H9 (cell line): ENCODE measurements at regions not wholly inside any gene's neighbourhood (a gene's known extent, or its start where the extent isn't known, plus 50 kb on each side); places are given as distances from the start of the nearest gene placed in this dataset.

Experiments
- DNase-seq: peaks from one replicate; pipeline ENCODE4 v3.0.0-alpha.2; 2017
- H2AFZ ChIP-seq: one replicate; pipeline ENCODE4 v1.6.1; 2013; ENCODE audit warnings: mild to moderate bottlenecking, low read length, control low read depth, moderate library complexity
- H2AK5ac ChIP-seq: 2 replicates; pipeline ENCODE4 v1.6.1; 2013; ENCODE audit warnings: low read length, control low read depth, mixed read lengths; ENCODE audit not compliant: insufficient read length
- H2BK120ac ChIP-seq: one replicate; pipeline ENCODE4 v1.6.1; 2013; ENCODE audit warnings: low read depth, mild to moderate bottlenecking, low read length, control low read depth, inconsistent platforms; ENCODE audit not compliant: poor library complexity, severe bottlenecking
- H2BK12ac ChIP-seq: 2 replicates; pipeline ENCODE4 v1.6.1; 2013; ENCODE audit warnings: low read length, control low read depth, mixed read lengths, low read depth; ENCODE audit not compliant: insufficient read length
- H2BK15ac ChIP-seq: 2 replicates; pipeline ENCODE4 v1.6.1; 2013; ENCODE audit warnings: low read depth, low read length, control low read depth
- H2BK20ac ChIP-seq: one replicate; pipeline ENCODE4 v1.6.1; 2013; ENCODE audit warnings: low read depth, mild to moderate bottlenecking, low read length, control low read depth, inconsistent platforms; ENCODE audit not compliant: poor library complexity, severe bottlenecking
- H2BK5ac ChIP-seq: 2 replicates; pipeline ENCODE4 v1.6.1; 2013; ENCODE audit warnings: low read length, control low read depth, mixed read lengths; ENCODE audit not compliant: insufficient read length
- H3K14ac ChIP-seq: 2 replicates; pipeline ENCODE4 v1.6.1; 2013; ENCODE audit warnings: low read length, control low read depth; ENCODE audit not compliant: insufficient read depth
- H3K18ac ChIP-seq: 2 replicates; pipeline ENCODE4 v1.6.1; 2013; ENCODE audit warnings: low read depth, mild to moderate bottlenecking, mixed read lengths, low read length, control low read depth; ENCODE audit not compliant: insufficient read length
- H3K23ac ChIP-seq: 2 replicates; pipeline ENCODE4 v1.6.1; 2013; ENCODE audit warnings: low read length, control low read depth, mixed read lengths, low read depth; ENCODE audit not compliant: insufficient read length
- H3K23me2 ChIP-seq: 2 replicates; pipeline ENCODE4 v1.6.1; 2013; ENCODE audit warnings: low read depth, mild to moderate bottlenecking, mixed read lengths, low read length, control low read depth; ENCODE audit not compliant: insufficient read length, poor library complexity, severe bottlenecking
- H3K27ac ChIP-seq: 2 replicates; pipeline ENCODE4 v1.5.1; 2013; ENCODE audit warnings: low read length, control low read depth, mixed read lengths, low read depth; ENCODE audit not compliant: insufficient read length
- H3K27me3 ChIP-seq: 2 replicates; pipeline ENCODE4 v1.6.1; 2013; ENCODE audit warnings: low read length, control low read depth, inconsistent platforms; ENCODE audit not compliant: insufficient read depth
- H3K4ac ChIP-seq: 2 replicates; pipeline ENCODE4 v1.6.1; 2013; ENCODE audit warnings: low read depth, mild to moderate bottlenecking, control low read depth, inconsistent platforms, low read length, moderate library complexity
- H3K4me1 ChIP-seq: 2 replicates; pipeline ENCODE4 v1.6.1; 2013; ENCODE audit warnings: low read length, control low read depth, inconsistent platforms; ENCODE audit not compliant: insufficient read depth
- H3K4me2 ChIP-seq: 2 replicates; pipeline ENCODE4 v1.6.1; 2013; ENCODE audit warnings: low read length, control low read depth, mixed read lengths; ENCODE audit not compliant: insufficient read length, insufficient read depth
- H3K56ac ChIP-seq: 2 replicates; pipeline ENCODE4 v1.6.1; 2013; ENCODE audit warnings: low read depth, mild to moderate bottlenecking, mixed read lengths, low read length, control low read depth; ENCODE audit not compliant: insufficient read length
- H3K79me1 ChIP-seq: 2 replicates; pipeline ENCODE4 v1.6.1; 2013; ENCODE audit warnings: low read depth, mild to moderate bottlenecking, moderate library complexity, low read length, control low read depth, inconsistent platforms; ENCODE audit not compliant: insufficient read depth, poor library complexity, severe bottlenecking
- H3K79me2 ChIP-seq: 2 replicates; pipeline ENCODE4 v1.6.1; 2013; ENCODE audit warnings: low read length, control low read depth, inconsistent platforms; ENCODE audit not compliant: insufficient read depth
- H3K9ac ChIP-seq: 2 replicates; pipeline ENCODE4 v1.6.1; 2013; ENCODE audit warnings: low read length, control low read depth, mixed read lengths; ENCODE audit not compliant: insufficient read length; ENCODE audit errors: extremely low read depth
- H3K9me3 ChIP-seq: one replicate; pipeline ENCODE4 v1.6.1; 2013; ENCODE audit warnings: low read depth, low read length, inconsistent platforms; ENCODE audit not compliant: control insufficient read depth
- H3T11ph ChIP-seq: one replicate; pipeline ENCODE4 v1.6.1; 2013; ENCODE audit warnings: mild to moderate bottlenecking, low read length, control low read depth, inconsistent platforms
- H4K20me1 ChIP-seq: one replicate; pipeline ENCODE4 v1.6.1; 2013; ENCODE audit not compliant: control insufficient read depth, insufficient read length, insufficient read depth
- H4K5ac ChIP-seq: 2 replicates; pipeline ENCODE4 v1.6.1; 2013; ENCODE audit warnings: low read depth, mild to moderate bottlenecking, mixed read lengths, low read length, control low read depth; ENCODE audit not compliant: insufficient read length
- H4K8ac ChIP-seq: replicated peaks from 2 replicates; pipeline ENCODE4 v1.6.1; 2013; ENCODE audit warnings: low read length, control low read depth, mixed read lengths, low read depth; ENCODE audit not compliant: insufficient read length
- H4K91ac ChIP-seq: 2 replicates; pipeline ENCODE4 v1.6.1; 2013; ENCODE audit warnings: low read depth, mild to moderate bottlenecking, moderate library complexity, mixed read lengths, low read length, control low read depth; ENCODE audit not compliant: insufficient read length
- H3K27ac Mint-ChIP-seq, 3 experiments: 2 replicates in 2 of 3; 3 replicates in 1 of 3; pipeline ENCODE4 v1.8.0; 2020 to 2021; ENCODE audit warnings: mixed read lengths in 3 of 3, mild to moderate bottlenecking in 1 of 3, moderate library complexity in 1 of 3
- H3K27me3 Mint-ChIP-seq: 2 replicates; pipeline ENCODE4 v1.8.0; 2021; ENCODE audit warnings: low read depth, mild to moderate bottlenecking, moderate library complexity, mixed read lengths
- H3K36me3 Mint-ChIP-seq, 3 experiments: 2 replicates in 2 of 3; 3 replicates in 1 of 3; pipeline ENCODE4 v1.8.0; 2020 to 2021; ENCODE audit warnings: low read depth in 3 of 3, mixed read lengths in 3 of 3; ENCODE audit not compliant: insufficient read depth in 1 of 3
- H3K4me1 Mint-ChIP-seq, 2 experiments: 2 replicates each; pipeline ENCODE4 v1.8.0; 2020; ENCODE audit warnings: mixed read lengths in 2 of 2
- H3K4me3 Mint-ChIP-seq, 2 experiments: 2 replicates in 1 of 2; 3 replicates in 1 of 2; pipeline ENCODE4 v1.8.0; 2020 to 2021; ENCODE audit warnings: mild to moderate bottlenecking in 2 of 2, mixed read lengths in 2 of 2, moderate library complexity in 1 of 2
- H3K9me3 Mint-ChIP-seq, 2 experiments: 2 replicates in 1 of 2; 3 replicates in 1 of 2; pipeline ENCODE4 v1.8.0; 2020; ENCODE audit warnings: mild to moderate bottlenecking in 2 of 2, mixed read lengths in 2 of 2, moderate library complexity in 1 of 2
- CTCF ChIP-seq: fragments of 200-600 bp; sonication (generic); conservative IDR thresholded peaks from 3 replicates; pipeline ENCODE4 v1.8.0; 2021; ENCODE audit warnings: antibody characterized with exemption, mild to moderate bottlenecking
- WGBS: extraction: QIAGEN DNeasy Blood & Tissue Kit; methylation state at CpG from one replicate; pipeline ENCODE4 v1.1.7; 2013; ENCODE audit warnings: missing lambda C conversion rate, low lambda C conversion rate, mixed read lengths; ENCODE audit not compliant: insufficient read length; ENCODE audit errors: extremely low coverage; 5-methylcytosine and 5-hydroxymethylcytosine counted together

- Histone ChIP-seq H2BK12ac (no peak overlapping the region), H2BK15ac (no peak overlapping the region), H4K20me1 (no peaks in the 10 kb centered on the region), H3K79me1 (no peaks in the 10 kb centered on the region), H3K56ac (no peak overlapping the region), H3K23ac (no peak overlapping the region), H2BK120ac (no peak overlapping the region), H3K79me2 (no peaks in the 10 kb centered on the region), H3K9me3 (no peaks in the 10 kb centered on the region), H3T11ph (no peak overlapping the region), H4K5ac (no peak overlapping the region), H3K14ac (no peak overlapping the region), H2BK5ac (no peak overlapping the region), H4K8ac (no peak overlapping the region), H3K23me2 (no peaks in the 10 kb centered on the region), H2BK20ac (no peak overlapping the region), H2AK5ac (no peak overlapping the region), H3K4ac (no peak overlapping the region), H3K27ac (no peak overlapping the region), H4K91ac (no peak overlapping the region), H3K27me3 (no peaks in the 10 kb centered on the region), H3K4me1 (peaks cover 2% of the 10 kb centered on the region; the same call in 1 of the 2 replicates), H3K4me2 (no peak overlapping the region), H3K9ac (no peak overlapping the region), H2AFZ (no peak overlapping the region), H3K18ac (no peak overlapping the region)
- WGBS, result no CpG with 5 or more reads among the region's 5 CpGs
- no peaks in the 10 kb centered on the region for H3K27me3 Mint-ChIP-seq
- H3K4me3 Mint-ChIP-seq, result no peak overlapping the region
- H3K4me1 Mint-ChIP-seq, result peaks cover 27 to 32% of the 10 kb centered on the region in 2 experiments
- no peak overlapping the region for H3K27ac Mint-ChIP-seq
- no peak for DNase-seq
- peaks cover 0 to 2% of the 10 kb centered on the region in 2 experiments; a peak in 2 of 5 replicates for H3K9me3 Mint-ChIP-seq
- peaks cover 2 to 13% (median 6%) of the 10 kb centered on the region in 3 experiments; a peak in 6 of 7 replicates for H3K36me3 Mint-ChIP-seq
- no peak for TF ChIP-seq CTCF
Measured at GRCh38 chr4:137455647-137456321, 76.5 kb downstream of the PCDH18 start.
